ENCODE measurements at regions not wholly inside any gene's neighbourhood (a gene's known extent, or its start where the extent isn't known, plus 50 kb on each side); places are given as distances from the start of the nearest gene placed in this dataset.

DNA sequence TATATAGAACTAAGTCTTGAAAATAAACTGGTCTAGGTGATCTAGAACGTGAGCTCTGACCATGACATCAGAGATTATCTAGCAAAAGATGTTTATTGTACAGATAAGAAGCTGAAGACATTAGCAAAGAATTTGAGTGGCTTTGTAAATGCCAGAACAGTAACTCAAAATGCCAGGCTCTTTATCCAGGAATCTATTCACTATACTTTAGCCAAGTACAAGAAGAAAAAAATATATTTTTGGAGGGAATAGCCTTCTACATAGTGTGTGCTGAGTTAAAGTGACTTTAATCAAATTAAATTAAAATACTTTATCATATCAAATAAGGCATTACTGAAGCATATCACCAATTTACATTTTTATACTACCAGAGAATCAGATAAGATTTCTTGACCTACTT is 132.6 kb upstream of the ITGA1 start:
- H3K4me1 ChIP-seq (ENCODE audit: control insufficient read depth, insufficient read depth, low read length) = no peaks in the 10 kb centered on the region
- no peak for DNase-seq
- TF ChIP-seq, protein P1, sequence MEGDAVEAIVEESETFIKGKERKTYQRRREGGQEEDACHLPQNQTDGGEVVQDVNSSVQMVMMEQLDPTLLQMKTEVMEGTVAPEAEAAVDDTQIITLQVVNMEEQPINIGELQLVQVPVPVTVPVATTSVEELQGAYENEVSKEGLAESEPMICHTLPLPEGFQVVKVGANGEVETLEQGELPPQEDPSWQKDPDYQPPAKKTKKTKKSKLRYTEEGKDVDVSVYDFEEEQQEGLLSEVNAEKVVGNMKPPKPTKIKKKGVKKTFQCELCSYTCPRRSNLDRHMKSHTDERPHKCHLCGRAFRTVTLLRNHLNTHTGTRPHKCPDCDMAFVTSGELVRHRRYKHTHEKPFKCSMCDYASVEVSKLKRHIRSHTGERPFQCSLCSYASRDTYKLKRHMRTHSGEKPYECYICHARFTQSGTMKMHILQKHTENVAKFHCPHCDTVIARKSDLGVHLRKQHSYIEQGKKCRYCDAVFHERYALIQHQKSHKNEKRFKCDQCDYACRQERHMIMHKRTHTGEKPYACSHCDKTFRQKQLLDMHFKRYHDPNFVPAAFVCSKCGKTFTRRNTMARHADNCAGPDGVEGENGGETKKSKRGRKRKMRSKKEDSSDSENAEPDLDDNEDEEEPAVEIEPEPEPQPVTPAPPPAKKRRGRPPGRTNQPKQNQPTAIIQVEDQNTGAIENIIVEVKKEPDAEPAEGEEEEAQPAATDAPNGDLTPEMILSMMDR (conservative IDR thresholded peaks at IDR 0.05) = no peak
- H3K9me3 ChIP-seq (ENCODE audit: control insufficient read depth, low read length) = no peaks in the 10 kb centered on the region
- H3K9ac ChIP-seq (ENCODE audit: extremely low read depth, low read length, poor library complexity, severe bottlenecking) = no peak overlapping the region
- whole genome bisulfite sequencing, 2 experiments (ENCODE audit: insufficient coverage in 1 of 2, insufficient read length in 1 of 2) = 73% methylated on average over 1 of the region's 1 CpG; no CpG with 5 or more reads in 1 of the 2 experiments
- H3K4me3 ChIP-seq (ENCODE audit: low read length) = no peak overlapping the region
- no peaks in the 10 kb centered on the region for H3K27me3 ChIP-seq (ENCODE audit: control insufficient read depth, insufficient read depth, low read length, poor library complexity, severe bottlenecking)
- H3K27ac ChIP-seq (ENCODE audit: low read depth, low read length) = no peak overlapping the region
- Mint-ChIP-seq H3K27ac (no peak overlapping the region), H3K4me1 (no peaks in the 10 kb centered on the region), H3K27me3 (ENCODE audit: insufficient read depth) (no peaks in the 10 kb centered on the region), H3K9me3 (no peaks in the 10 kb centered on the region), H3K4me3 (no peak overlapping the region), H3K36me3 (ENCODE audit: low read depth) (no peaks in the 10 kb centered on the region)
- H3K36me3 ChIP-seq (ENCODE audit: control insufficient read depth, insufficient read depth, low read length) = no peaks in the 10 kb centered on the region

DNA sequence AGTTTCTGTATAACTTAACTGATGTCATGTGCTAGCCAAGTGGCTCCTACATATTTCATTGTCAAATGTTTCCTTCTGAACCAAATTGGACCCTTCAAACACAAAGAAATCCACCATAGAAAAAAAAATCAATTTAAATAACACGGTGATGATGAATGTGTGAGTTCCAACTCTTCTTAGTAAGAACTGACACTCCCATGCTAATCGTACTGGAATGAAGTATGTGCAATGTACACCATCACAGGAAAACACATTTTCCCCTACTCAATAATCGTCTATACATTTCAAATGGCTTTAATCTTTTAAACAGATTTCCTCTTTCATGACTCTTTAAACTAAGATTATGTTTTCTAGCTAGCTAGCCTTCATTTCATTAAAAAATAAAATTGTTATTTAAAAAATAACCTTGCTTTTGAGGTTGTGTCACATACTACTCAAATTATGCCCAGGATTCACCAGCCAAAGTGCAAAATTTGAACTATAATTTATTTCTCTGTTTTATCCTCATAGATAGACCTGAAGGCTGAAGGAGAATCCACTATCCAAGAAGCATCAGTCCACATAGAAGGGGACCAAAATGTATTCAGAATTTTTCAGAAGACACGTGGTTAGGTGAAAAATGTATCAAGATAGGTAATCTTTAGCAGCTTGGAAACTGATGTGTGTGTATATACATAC is 131.0 kb upstream of the ITGA1 start:
- WGBS, 2 experiments (ENCODE audit: insufficient coverage in 1 of 2, insufficient read length in 1 of 2) = 70 to 92% methylated on average over 2 to 4 of the region's 4 CpGs
- no peaks in the 10 kb centered on the region for H3K4me1 Mint-ChIP-seq
- Histone ChIP-seq H3K4me3 (ENCODE audit: low read length) (no peak overlapping the region), H3K9ac (ENCODE audit: extremely low read depth, low read length, poor library complexity, severe bottlenecking) (no peak overlapping the region), H3K27ac (ENCODE audit: low read depth, low read length) (no peak overlapping the region), H3K9me3 (ENCODE audit: control insufficient read depth, low read length) (no peaks in the 10 kb centered on the region), H3K4me1 (ENCODE audit: control insufficient read depth, insufficient read depth, low read length) (no peaks in the 10 kb centered on the region), H3K36me3 (ENCODE audit: control insufficient read depth, insufficient read depth, low read length) (no peaks in the 10 kb centered on the region), H3K27me3 (ENCODE audit: control insufficient read depth, insufficient read depth, low read length, poor library complexity, severe bottlenecking) (no peaks in the 10 kb centered on the region)
- H3K27ac Mint-ChIP-seq = no peak overlapping the region
- TF ChIP-seq, protein P1 (conservative IDR thresholded peaks at IDR 0.05) = no peak
- no peaks in the 10 kb centered on the region for H3K9me3 Mint-ChIP-seq
- no peaks in the 10 kb centered on the region for H3K27me3 Mint-ChIP-seq (ENCODE audit: insufficient read depth)
- no peak overlapping the region for H3K4me3 Mint-ChIP-seq
- no peaks in the 10 kb centered on the region for H3K36me3 Mint-ChIP-seq (ENCODE audit: low read depth)
- DNase-seq = no peak

DNA sequence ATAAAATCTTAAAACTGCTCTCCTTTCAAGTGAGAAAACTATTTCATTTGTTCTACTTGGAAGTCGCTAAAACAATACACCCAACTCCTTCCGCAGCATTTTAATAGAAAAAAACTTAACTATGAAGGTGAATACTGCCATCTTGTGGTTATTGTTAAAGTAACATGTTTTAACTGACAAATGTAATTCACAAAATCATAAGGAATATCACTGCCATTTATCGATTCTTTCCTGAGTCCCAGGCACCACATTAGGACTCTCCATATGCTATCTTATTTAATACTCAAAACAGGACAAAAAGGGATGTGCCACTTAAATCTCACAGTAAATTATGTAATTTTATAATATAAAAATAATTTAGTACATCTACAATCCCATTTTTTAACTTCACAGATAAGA is 130.5 kb upstream of the ITGA1 start:
- Histone ChIP-seq H3K27ac (ENCODE audit: low read depth, low read length) (no peak overlapping the region), H3K9ac (ENCODE audit: extremely low read depth, low read length, poor library complexity, severe bottlenecking) (no peak overlapping the region), H3K36me3 (ENCODE audit: control insufficient read depth, insufficient read depth, low read length) (no peaks in the 10 kb centered on the region), H3K4me1 (ENCODE audit: control insufficient read depth, insufficient read depth, low read length) (no peaks in the 10 kb centered on the region), H3K27me3 (ENCODE audit: control insufficient read depth, insufficient read depth, low read length, poor library complexity, severe bottlenecking) (no peaks in the 10 kb centered on the region), H3K4me3 (ENCODE audit: low read length) (no peak overlapping the region), H3K9me3 (ENCODE audit: control insufficient read depth, low read length) (no peaks in the 10 kb centered on the region)
- Mint-ChIP-seq H3K27ac (no peak overlapping the region), H3K4me3 (no peak overlapping the region), H3K9me3 (no peaks in the 10 kb centered on the region), H3K36me3 (ENCODE audit: low read depth) (no peaks in the 10 kb centered on the region), H3K4me1 (no peaks in the 10 kb centered on the region), H3K27me3 (ENCODE audit: insufficient read depth) (no peaks in the 10 kb centered on the region)
- TF ChIP-seq, protein P1 (conservative IDR thresholded peaks at IDR 0.05) = peak; percentile 77
- 21% methylated on average over 2 of the region's 3 CpGs; no CpG with 5 or more reads in 1 of the 2 experiments for WGBS, 2 experiments (ENCODE audit: insufficient coverage in 1 of 2, insufficient read length in 1 of 2)
- DNase-seq = no peak
